MG63 (cell line): ENCODE measurements at regions not wholly inside any gene's neighbourhood (a gene's known extent, or its start where the extent isn't known, plus 50 kb on each side); places are given as distances from the start of the nearest gene placed in this dataset.

Experiments
- DNase-seq: peaks from one replicate; pipeline ENCODE4 v3.0.0-alpha.2; 2020
- H3K27me3 ChIP-seq: fragments of 250-450 bp; sonication (Bioruptor Pico); 2 replicates; pipeline ENCODE4 v1.5.1; 2020; ENCODE audit warnings: mild to moderate bottlenecking, moderate library complexity
- H3K36me3 ChIP-seq: fragments of 250-450 bp; sonication (Bioruptor Pico); 2 replicates; pipeline ENCODE4 v1.5.1; 2020; ENCODE audit warnings: mild to moderate bottlenecking, moderate library complexity
- H3K4me3 ChIP-seq: fragments of 250-450 bp; sonication (Bioruptor Pico); 2 replicates; pipeline ENCODE4 v1.5.1; 2020; ENCODE audit warnings: mild to moderate bottlenecking, moderate library complexity
- H3K9me3 ChIP-seq: fragments of 250-450 bp; sonication (Bioruptor Pico); 2 replicates; pipeline ENCODE4 v1.5.1; 2020; ENCODE audit warnings: mild to moderate bottlenecking, moderate library complexity

DNA sequence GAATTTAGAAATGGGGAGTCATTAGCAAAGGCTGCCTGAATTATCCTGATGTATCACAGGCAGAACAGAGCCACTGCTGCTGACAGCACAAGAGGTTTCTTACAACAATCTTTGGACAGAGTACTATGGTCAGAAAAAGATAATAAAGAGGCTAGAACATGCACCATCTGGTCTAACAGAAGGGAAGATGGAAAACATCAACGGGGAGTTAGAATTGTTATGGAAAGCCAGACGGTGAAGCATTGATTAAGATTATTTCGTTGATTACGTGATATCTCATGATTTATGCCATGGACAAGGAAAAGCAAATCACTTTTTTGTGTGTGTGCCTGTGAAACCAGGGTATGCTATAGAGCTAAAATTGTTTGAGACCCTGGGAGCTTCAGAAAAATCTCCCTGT, 409.4 kb upstream of the ETAA1 start:
- DNase-seq, result no peak
- no peaks in the 10 kb centered on the region for H3K36me3 ChIP-seq
- no peaks in the 10 kb centered on the region for H3K27me3 ChIP-seq
- H3K4me3 ChIP-seq, result no peak overlapping the region
- H3K9me3 ChIP-seq, result no peaks in the 10 kb centered on the region

DNA sequence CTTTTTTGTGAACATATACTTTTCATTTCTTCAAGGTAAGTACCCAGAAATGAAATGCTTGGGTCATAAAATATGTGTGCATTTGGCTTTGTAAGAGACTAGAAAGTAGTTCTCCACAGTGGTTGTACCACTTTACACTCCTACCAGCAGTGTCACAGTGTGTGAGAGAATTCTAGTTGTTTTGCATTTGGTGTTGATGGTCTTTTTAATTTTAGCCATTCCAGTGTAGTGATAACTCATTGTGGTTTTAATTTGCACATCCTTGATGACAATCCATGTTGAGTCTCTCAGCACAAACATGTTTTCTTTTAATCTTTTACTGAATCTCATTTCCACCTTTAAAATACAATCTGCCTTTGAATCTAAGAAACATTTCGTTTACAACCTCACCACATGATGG, 402.5 kb upstream of the ETAA1 start:
- no peaks in the 10 kb centered on the region for H3K36me3 ChIP-seq
- no peak overlapping the region for H3K4me3 ChIP-seq
- DNase-seq, result no peak
- no peaks in the 10 kb centered on the region for H3K27me3 ChIP-seq
- no peaks in the 10 kb centered on the region for H3K9me3 ChIP-seq

- H3K27me3 ChIP-seq, result no peaks in the 10 kb centered on the region
- no peaks in the 10 kb centered on the region for H3K36me3 ChIP-seq
- DNase-seq, result no peak
- H3K9me3 ChIP-seq, result no peaks in the 10 kb centered on the region
- no peak overlapping the region for H3K4me3 ChIP-seq
Observed at GRCh38 chr2:66995636-66996035, 401.5 kb upstream of the ETAA1 start.

- no peak for DNase-seq
- Histone ChIP-seq H3K27me3 (no peaks in the 10 kb centered on the region), H3K36me3 (no peaks in the 10 kb centered on the region), H3K9me3 (no peaks in the 10 kb centered on the region), H3K4me3 (no peak overlapping the region)
Observed at GRCh38 chr2:67002618-67003371, 394.3 kb upstream of the ETAA1 start.

DNA sequence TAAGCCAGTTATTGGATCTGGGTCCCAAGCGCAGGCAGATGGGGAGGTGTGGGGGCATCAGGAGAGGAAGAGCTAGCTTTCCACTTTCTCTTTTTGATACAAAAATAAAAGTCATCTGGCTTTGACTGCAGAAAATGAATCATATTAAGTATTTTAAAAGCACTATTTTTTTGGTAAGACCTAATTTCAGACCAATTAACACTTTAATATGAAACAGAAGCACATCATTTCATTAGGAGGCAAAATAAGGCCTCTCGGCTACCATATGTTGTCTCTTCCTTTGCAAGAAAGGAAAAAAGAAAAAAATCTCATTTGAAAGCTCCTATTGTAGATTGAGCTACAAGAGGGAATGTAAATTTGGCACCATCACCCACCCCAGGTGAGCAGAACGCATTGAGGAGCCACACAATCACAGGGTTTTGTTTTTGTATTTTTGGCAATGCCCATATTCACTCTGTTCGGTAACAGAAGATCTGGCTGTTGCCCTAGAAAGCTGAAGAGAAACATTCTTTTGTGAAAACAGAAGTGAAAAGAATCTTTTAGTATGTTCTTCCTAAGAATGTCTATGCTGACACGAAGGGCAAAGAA, 390.7 kb upstream of the ETAA1 start:
- Histone ChIP-seq H3K4me3 (no peak overlapping the region), H3K9me3 (no peaks in the 10 kb centered on the region), H3K36me3 (no peaks in the 10 kb centered on the region), H3K27me3 (no peaks in the 10 kb centered on the region)
- no peak for DNase-seq

GRCh38 chr2:67008155-67008554, 389.0 kb upstream of the ETAA1 start:
- no peak for DNase-seq
- H3K27me3 ChIP-seq, result no peaks in the 10 kb centered on the region
- H3K36me3 ChIP-seq, result no peaks in the 10 kb centered on the region
- H3K4me3 ChIP-seq, result no peak overlapping the region
- H3K9me3 ChIP-seq, result no peaks in the 10 kb centered on the region

DNA sequence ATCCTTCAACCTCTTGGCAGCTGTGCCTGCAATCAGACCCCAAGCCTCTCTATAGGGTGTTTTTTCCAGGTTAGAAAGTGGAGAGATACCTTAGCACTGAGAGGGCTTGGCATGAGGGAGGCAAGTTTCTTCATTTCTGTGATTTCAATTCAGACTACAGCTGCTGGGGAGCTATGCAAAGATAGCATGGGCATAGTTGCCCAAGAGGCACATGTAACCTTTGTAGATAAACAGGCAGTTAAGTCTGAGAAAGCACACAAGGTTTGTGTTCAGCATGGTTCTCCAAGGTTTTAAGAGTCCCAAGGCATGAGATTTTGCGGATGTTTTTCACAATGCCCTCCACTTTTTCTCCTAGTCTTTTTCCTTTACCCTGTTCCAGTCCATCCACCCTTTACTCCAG, 385.0 kb upstream of the ETAA1 start:
- Histone ChIP-seq H3K9me3 (no peaks in the 10 kb centered on the region), H3K36me3 (no peaks in the 10 kb centered on the region)

DNA sequence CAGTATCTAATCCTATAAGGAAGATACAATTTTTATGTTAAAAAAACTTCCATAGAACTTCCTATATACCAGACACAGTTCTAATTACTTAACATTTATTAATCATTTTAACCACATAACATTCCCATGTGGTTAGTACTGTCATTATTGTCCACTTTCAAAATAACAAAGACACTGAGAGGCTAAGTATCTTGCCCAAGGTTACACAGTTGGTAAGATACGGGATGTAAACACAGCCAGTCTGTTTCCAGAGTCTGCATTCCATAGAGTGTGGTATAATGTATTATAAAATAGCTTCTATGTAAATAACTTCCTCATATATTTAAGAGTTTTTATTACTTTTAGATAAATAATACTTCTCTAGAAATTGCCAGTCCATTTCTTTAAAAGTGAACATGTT, 383.3 kb upstream of the ETAA1 start:
- no peaks in the 10 kb centered on the region for H3K36me3 ChIP-seq
- DNase-seq, result no peak
- no peaks in the 10 kb centered on the region for H3K27me3 ChIP-seq
- H3K9me3 ChIP-seq, result no peaks in the 10 kb centered on the region
- H3K4me3 ChIP-seq, result no peak overlapping the region

More for the DNA sequence above, 385.0 kb upstream of the ETAA1 start:
- H3K4me3 ChIP-seq, result no peak overlapping the region
- DNase-seq, result no peak
- H3K27me3 ChIP-seq, result no peaks in the 10 kb centered on the region

GRCh38 chr2:67015681-67016080, 381.5 kb upstream of the ETAA1 start:
- H3K9me3 ChIP-seq, result no peaks in the 10 kb centered on the region
- H3K36me3 ChIP-seq, result no peaks in the 10 kb centered on the region
- no peaks in the 10 kb centered on the region for H3K27me3 ChIP-seq
- no peak overlapping the region for H3K4me3 ChIP-seq
- no peak for DNase-seq

DNA sequence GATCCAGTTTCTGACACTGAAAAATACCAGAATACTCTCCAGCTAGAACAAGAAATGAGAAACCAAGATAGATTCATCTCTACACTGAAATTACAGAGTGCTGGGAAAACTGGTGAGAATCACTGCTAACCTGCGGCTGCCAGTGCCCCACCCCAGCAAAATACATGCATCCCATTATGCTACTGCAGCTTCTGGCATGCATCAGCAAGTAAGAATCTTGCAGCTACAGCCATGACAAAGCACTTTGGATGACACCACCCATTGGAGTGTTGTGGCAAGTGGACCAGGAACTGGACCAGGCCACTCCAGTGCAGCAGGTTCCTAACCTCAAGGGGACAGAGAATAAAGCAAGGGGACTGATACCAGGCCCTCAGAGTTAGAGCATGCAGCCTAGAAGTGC, 378.8 kb upstream of the ETAA1 start:
- no peak overlapping the region for H3K4me3 ChIP-seq

DNA sequence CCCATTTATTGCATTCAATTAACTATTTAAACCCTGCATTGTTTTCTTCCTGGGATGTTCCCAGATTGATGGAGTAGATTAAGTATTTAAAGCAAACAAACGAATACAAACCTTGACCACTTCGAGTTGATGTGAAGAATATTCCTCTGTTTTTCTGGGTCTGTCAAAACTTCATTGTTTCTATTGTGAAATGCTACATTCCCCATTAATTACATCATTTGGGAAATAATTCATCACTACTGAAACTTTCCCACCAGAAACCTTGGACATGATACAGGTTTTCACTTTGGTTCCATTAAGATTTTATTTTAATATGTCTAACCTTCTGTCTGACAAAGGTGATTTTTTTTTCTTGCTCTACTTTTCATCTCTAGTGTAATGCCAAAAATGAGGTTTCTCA, 365.1 kb upstream of the ETAA1 start:
- no peak for DNase-seq
- H3K27me3 ChIP-seq, result no peaks in the 10 kb centered on the region
- H3K36me3 ChIP-seq, result no peaks in the 10 kb centered on the region
- H3K4me3 ChIP-seq, result no peak overlapping the region
- H3K9me3 ChIP-seq, result no peaks in the 10 kb centered on the region

More for the DNA sequence above, 378.8 kb upstream of the ETAA1 start:
- Histone ChIP-seq H3K36me3 (no peaks in the 10 kb centered on the region), H3K27me3 (no peaks in the 10 kb centered on the region), H3K9me3 (no peaks in the 10 kb centered on the region; the same call in 1 of the 2 replicates)
- no peak for DNase-seq

DNA sequence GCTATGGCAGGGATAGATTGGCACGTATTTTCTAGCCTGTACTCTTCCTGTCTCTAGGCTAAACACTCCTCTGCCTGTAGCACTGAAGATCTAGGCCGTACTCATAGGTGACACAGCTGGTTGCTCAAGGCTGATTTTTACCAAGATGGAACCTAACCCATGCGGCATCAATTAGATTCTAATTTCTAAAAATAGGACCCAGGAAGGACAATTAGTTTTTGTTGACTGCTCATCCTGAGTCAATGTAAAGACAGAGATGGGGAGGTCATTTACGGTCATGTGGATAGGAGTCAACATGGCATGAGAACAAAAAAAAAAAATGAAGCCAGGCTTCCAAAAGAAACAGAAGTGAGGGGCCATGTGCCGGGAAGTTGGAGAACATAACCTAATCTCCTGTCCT, 360.7 kb upstream of the ETAA1 start:
- H3K27me3 ChIP-seq, result no peaks in the 10 kb centered on the region
- H3K4me3 ChIP-seq, result no peak overlapping the region
- no peak for DNase-seq
- H3K9me3 ChIP-seq, result no peaks in the 10 kb centered on the region
- H3K36me3 ChIP-seq, result no peaks in the 10 kb centered on the region

GRCh38 chr2:67037655-67038054, 359.5 kb upstream of the ETAA1 start:
- Histone ChIP-seq H3K36me3 (no peaks in the 10 kb centered on the region), H3K9me3 (no peaks in the 10 kb centered on the region), H3K4me3 (no peak overlapping the region), H3K27me3 (no peaks in the 10 kb centered on the region)
- no peak for DNase-seq

- no peaks in the 10 kb centered on the region for H3K9me3 ChIP-seq
Observed at GRCh38 chr2:67038195-67038594, 358.9 kb upstream of the ETAA1 start.

GRCh38 chr2:67039058-67039457, 358.1 kb upstream of the ETAA1 start:
- H3K36me3 ChIP-seq, result no peaks in the 10 kb centered on the region
- H3K9me3 ChIP-seq, result no peaks in the 10 kb centered on the region
- DNase-seq, result no peak
- no peaks in the 10 kb centered on the region for H3K27me3 ChIP-seq
- H3K4me3 ChIP-seq, result no peak overlapping the region

More at GRCh38 chr2:67038195-67038594, 358.9 kb upstream of the ETAA1 start:
- H3K36me3 ChIP-seq, result no peaks in the 10 kb centered on the region
- no peak for DNase-seq
- no peak overlapping the region for H3K4me3 ChIP-seq
- no peaks in the 10 kb centered on the region for H3K27me3 ChIP-seq

GRCh38 chr2:67039517-67040103, 357.5 kb upstream of the ETAA1 start:
- DNase-seq, result no peak
- Histone ChIP-seq H3K27me3 (no peaks in the 10 kb centered on the region), H3K36me3 (no peaks in the 10 kb centered on the region), H3K9me3 (no peaks in the 10 kb centered on the region), H3K4me3 (no peak overlapping the region)

DNA sequence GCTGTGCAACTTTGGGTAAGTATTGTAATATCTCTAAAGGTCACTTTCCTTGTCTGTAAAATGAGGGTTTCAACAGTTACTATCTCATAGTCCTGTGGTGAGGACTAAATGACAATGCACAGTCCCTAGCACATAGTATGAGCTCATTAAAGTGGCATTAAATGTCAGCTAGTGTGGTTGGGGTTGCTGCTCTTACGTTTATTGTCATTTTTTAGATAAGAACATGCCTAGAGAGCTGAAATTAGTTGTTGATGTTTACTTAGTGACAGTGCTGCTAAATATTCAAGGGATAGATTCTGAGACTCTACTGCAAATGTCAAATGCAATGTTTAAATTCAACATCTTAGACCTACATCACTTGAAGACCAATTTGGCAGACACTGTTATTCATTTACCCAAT, 356.1 kb upstream of the ETAA1 start:
- Histone ChIP-seq H3K9me3 (no peaks in the 10 kb centered on the region), H3K4me3 (no peak overlapping the region), H3K36me3 (no peaks in the 10 kb centered on the region), H3K27me3 (no peaks in the 10 kb centered on the region)
- no peak for DNase-seq
